ENCODE measurements at regions not wholly inside any gene's neighbourhood (a gene's known extent, or its start where the extent isn't known, plus 50 kb on each side); places are given as distances from the start of the nearest gene placed in this dataset.

GRCh38 chr13:85737952-85738351 is 61.3 kb downstream of the SLITRK6 start:
- TF ChIP-seq POLR2A (IDR thresholded peaks at IDR 0.05): no peak
- TF ChIP-seq CTCF (IDR thresholded peaks at IDR 0.05): no peak

Data from upper lobe of left lung (tissue), 4 donors.